ENCODE measurements at regions not wholly inside any gene's neighbourhood (a gene's known extent, or its start where the extent isn't known, plus 50 kb on each side); places are given as distances from the start of the nearest gene placed in this dataset.

- TF ChIP-seq POLR2A (IDR thresholded peaks at IDR 0.05) (no peak), CTCF (IDR thresholded peaks at IDR 0.05) (no peak)
Observed at GRCh38 chr18:67661555-67661954, 145.0 kb upstream of the DSEL start.

Measured in Peyer's patch (tissue), 4 donors.